ENCODE measurements at regions not wholly inside any gene's neighbourhood (a gene's known extent, or its start where the extent isn't known, plus 50 kb on each side); places are given as distances from the start of the nearest gene placed in this dataset.

DNA sequence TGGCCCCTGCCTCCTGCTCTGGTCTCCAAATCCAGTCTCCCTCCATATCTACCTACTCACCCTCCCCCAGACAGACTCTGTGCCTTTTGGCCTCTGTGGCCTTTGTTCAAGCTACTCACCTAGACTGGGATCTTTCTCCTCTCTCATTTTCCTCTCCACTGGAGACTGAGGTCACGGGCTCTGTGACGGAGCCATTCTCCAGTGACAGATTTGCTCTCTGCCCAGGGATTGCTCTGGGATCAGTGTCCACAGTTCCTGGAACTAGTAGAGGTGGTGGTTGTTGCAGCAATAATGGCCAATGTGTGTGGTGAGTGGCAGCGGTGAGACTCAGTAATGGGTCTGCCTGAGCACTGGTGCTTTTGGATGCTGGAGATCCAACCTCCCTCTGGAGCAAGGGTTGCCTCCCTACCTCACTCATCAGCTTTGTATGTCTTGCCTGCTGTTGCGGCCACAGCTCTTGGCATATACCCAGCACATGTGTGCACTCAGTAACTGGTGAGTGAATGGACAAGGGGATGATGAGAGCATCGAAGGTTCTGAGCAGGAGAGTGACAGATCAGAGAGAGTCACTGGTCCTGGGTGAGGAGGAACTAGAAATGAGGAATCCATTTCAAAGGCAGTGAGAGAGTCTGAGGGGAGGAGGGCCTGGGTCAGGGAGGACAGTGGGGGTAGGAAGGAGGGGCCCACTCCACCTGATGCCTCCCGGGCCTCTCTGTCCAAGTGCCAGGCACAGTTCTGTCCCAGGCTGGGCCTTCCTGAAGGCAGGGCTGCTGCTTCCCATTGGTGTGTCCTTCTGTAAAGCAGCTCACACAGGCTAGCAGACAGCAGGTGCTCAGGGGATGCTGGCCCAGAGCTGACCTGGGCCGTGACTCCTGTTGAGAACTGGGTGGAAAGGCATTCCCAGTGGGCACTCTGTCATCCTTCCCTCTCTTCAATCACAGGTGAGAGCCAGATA, 96.5 kb upstream of the PITX1 start:
- ChIA-PET CTCF (no interaction called here), POLR2A (interaction anchor here (1.3 kb wide), 1 partner anchor 10 kb away, joined by 4 read pairs; no protein-coding TSS in a partner anchor)
- TF ChIP-seq SP1 (IDR thresholded peaks at IDR 0.05) (no peak), ZNF384 (IDR thresholded peaks at IDR 0.05) (no peak), ARNT (IDR thresholded peaks at IDR 0.05) (no peak), HDGF (IDR thresholded peaks at IDR 0.05; ENCODE audit: borderline replicate concordance) (no peak), FOXK2 (IDR thresholded peaks at IDR 0.05) (no peak), L3MBTL2 (conservative IDR thresholded peaks at IDR 0.05) (no peak), ELF4 (IDR thresholded peaks at IDR 0.05) (no peak), SUZ12 (IDR thresholded peaks at IDR 0.05) (no peak), FOXM1 (IDR thresholded peaks at IDR 0.05; ENCODE audit: borderline replicate concordance) (no peak), FOXA1 (IDR thresholded peaks at IDR 0.05) (no peak), NFRKB (IDR thresholded peaks at IDR 0.05) (no peak), BHLHE40 (IDR thresholded peaks at IDR 0.05; ENCODE audit: borderline replicate concordance) (no peak), CTBP1 (IDR thresholded peaks at IDR 0.05; ENCODE audit: borderline replicate concordance) (no peak), LEF1 (IDR thresholded peaks at IDR 0.05; ENCODE audit: borderline replicate concordance) (no peak), TARDBP (IDR thresholded peaks at IDR 0.05) (no peak)
- TF ChIP-seq, protein P1, sequence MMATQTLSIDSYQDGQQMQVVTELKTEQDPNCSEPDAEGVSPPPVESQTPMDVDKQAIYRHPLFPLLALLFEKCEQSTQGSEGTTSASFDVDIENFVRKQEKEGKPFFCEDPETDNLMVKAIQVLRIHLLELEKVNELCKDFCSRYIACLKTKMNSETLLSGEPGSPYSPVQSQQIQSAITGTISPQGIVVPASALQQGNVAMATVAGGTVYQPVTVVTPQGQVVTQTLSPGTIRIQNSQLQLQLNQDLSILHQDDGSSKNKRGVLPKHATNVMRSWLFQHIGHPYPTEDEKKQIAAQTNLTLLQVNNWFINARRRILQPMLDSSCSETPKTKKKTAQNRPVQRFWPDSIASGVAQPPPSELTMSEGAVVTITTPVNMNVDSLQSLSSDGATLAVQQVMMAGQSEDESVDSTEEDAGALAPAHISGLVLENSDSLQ (IDR thresholded peaks at IDR 0.05): no peak
- no peak for DNase-seq (ENCODE audit: extremely low spot score)

GRCh38 chr5:135129307-135129706, 95.3 kb upstream of the PITX1 start:
- no peak for TF ChIP-seq FOXA1 (IDR thresholded peaks at IDR 0.05)
- TF ChIP-seq, protein P1 (IDR thresholded peaks at IDR 0.05): no peak
- no peak for TF ChIP-seq FOXK2 (IDR thresholded peaks at IDR 0.05)
- TF ChIP-seq L3MBTL2 (conservative IDR thresholded peaks at IDR 0.05): no peak
- no peak for TF ChIP-seq BHLHE40 (IDR thresholded peaks at IDR 0.05; ENCODE audit: borderline replicate concordance)
- TF ChIP-seq SUZ12 (IDR thresholded peaks at IDR 0.05): no peak
- TF ChIP-seq NFRKB (IDR thresholded peaks at IDR 0.05): no peak
- TF ChIP-seq ELF4 (IDR thresholded peaks at IDR 0.05): no peak
- TF ChIP-seq ARNT (IDR thresholded peaks at IDR 0.05): no peak
- TF ChIP-seq LEF1 (IDR thresholded peaks at IDR 0.05; ENCODE audit: borderline replicate concordance): no peak
- no peak for TF ChIP-seq TARDBP (IDR thresholded peaks at IDR 0.05)
- no peak for TF ChIP-seq ZNF384 (IDR thresholded peaks at IDR 0.05)
- no peak for TF ChIP-seq CTBP1 (IDR thresholded peaks at IDR 0.05; ENCODE audit: borderline replicate concordance)
- TF ChIP-seq HDGF (IDR thresholded peaks at IDR 0.05; ENCODE audit: borderline replicate concordance): no peak
- TF ChIP-seq SP1 (IDR thresholded peaks at IDR 0.05): no peak
- no peak for TF ChIP-seq FOXM1 (IDR thresholded peaks at IDR 0.05; ENCODE audit: borderline replicate concordance)
- CTCF ChIA-PET: interaction anchor here (0.6 kb wide), 1 partner anchor 223 kb away, joined by 5 read pairs; no protein-coding TSS in a partner anchor
- POLR2A ChIA-PET: interaction anchor here (1.3 kb wide), 1 partner anchor 9 kb away, joined by 4 read pairs; no protein-coding TSS in a partner anchor
- DNase-seq (ENCODE audit: extremely low spot score): no peak

DNA sequence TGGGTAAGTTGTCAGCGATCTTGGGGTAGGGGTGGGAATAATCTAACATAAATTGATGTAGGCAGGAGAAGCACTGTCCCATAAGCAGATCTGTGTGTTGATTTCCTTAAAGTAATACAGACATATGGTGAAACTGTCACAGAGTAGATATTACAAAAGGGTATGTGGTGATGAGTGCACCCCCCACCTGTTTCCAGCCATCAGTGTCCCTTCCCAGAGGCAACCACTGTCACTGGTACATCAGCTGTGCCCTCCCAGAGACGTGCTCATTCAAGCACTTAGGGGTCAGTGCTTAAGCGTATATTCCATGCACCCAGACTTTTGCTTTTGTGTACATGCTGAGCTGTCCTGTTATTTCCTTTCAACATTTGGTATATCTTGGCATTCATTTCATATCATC, 94.3 kb upstream of the PITX1 start:
- CTCF ChIA-PET: no interaction called here
- DNase-seq (ENCODE audit: extremely low spot score): no peak
- TF ChIP-seq ELF4 (IDR thresholded peaks at IDR 0.05) (no peak), FOXM1 (IDR thresholded peaks at IDR 0.05; ENCODE audit: borderline replicate concordance) (no peak), FOXA1 (IDR thresholded peaks at IDR 0.05) (no peak), ZNF384 (IDR thresholded peaks at IDR 0.05) (no peak), ARNT (IDR thresholded peaks at IDR 0.05) (no peak), CTBP1 (IDR thresholded peaks at IDR 0.05; ENCODE audit: borderline replicate concordance) (no peak), SP1 (IDR thresholded peaks at IDR 0.05) (no peak)
- POLR2A ChIA-PET: no interaction called here

- ChIA-PET POLR2A (no interaction called here), CTCF (interaction anchor here (1.0 kb wide), 1 partner anchor 62 kb away, joined by 3 read pairs; no protein-coding TSS in a partner anchor)
- DNase-seq (ENCODE audit: extremely low spot score): no peak
- no peak for TF ChIP-seq SP1 (IDR thresholded peaks at IDR 0.05)
Measured at GRCh38 chr5:135127439-135128240, 93.6 kb upstream of the PITX1 start.

GRCh38 chr5:135126688-135127438, 92.8 kb upstream of the PITX1 start:
- ChIA-PET POLR2A (no interaction called here), CTCF (interaction anchor here (1.0 kb wide), 1 partner anchor 63 kb away, joined by 3 read pairs; no protein-coding TSS in a partner anchor)
- no peak for DNase-seq (ENCODE audit: extremely low spot score)
- TF ChIP-seq ARNT (IDR thresholded peaks at IDR 0.05) (no peak), CTBP1 (IDR thresholded peaks at IDR 0.05; ENCODE audit: borderline replicate concordance) (no peak), TARDBP (IDR thresholded peaks at IDR 0.05) (no peak), SUZ12 (IDR thresholded peaks at IDR 0.05) (no peak), LEF1 (IDR thresholded peaks at IDR 0.05; ENCODE audit: borderline replicate concordance) (no peak), SP1 (IDR thresholded peaks at IDR 0.05) (no peak), NFRKB (IDR thresholded peaks at IDR 0.05) (no peak), ZNF384 (IDR thresholded peaks at IDR 0.05) (no peak), BHLHE40 (IDR thresholded peaks at IDR 0.05; ENCODE audit: borderline replicate concordance) (no peak), FOXA1 (IDR thresholded peaks at IDR 0.05) (no peak), FOXM1 (IDR thresholded peaks at IDR 0.05; ENCODE audit: borderline replicate concordance) (no peak), HDGF (IDR thresholded peaks at IDR 0.05; ENCODE audit: borderline replicate concordance) (no peak), L3MBTL2 (conservative IDR thresholded peaks at IDR 0.05) (no peak), ELF4 (IDR thresholded peaks at IDR 0.05) (no peak), FOXK2 (IDR thresholded peaks at IDR 0.05) (no peak)
- TF ChIP-seq, protein P1 (IDR thresholded peaks at IDR 0.05): no peak

Measured in HEK293T (cell line).